Endothelial cell of umbilical vein (primary cell): ENCODE measurements at regions not wholly inside any gene's neighbourhood (a gene's known extent, or its start where the extent isn't known, plus 50 kb on each side); places are given as distances from the start of the nearest gene placed in this dataset.

ENCODE experiments used
- BruUV-seq: library from RNA; stranded (reverse); fragments of 400-500 nt; replicated peaks from 2 replicates; lab custom pipeline; 2021; lab: Mats Ljungman, UMichigan
- CTCF ChIA-PET: fragments of 300-600, 350-600 bp; sonication (Branson Sonifier 250); formaldehyde crosslinking; loops from one replicate; lab custom pipeline; 2021; ENCODE audit warnings: antibody characterized with exemption, inconsistent platforms; lab: Charles Lee
- POLR2A ChIA-PET: fragments of 300-600, 350-600 bp; sonication (Branson Sonifier 250); formaldehyde crosslinking; loops from one replicate; lab custom pipeline; 2021; ENCODE audit warnings: antibody characterized with exemption, inconsistent platforms; lab: Charles Lee
- DNase-seq: peaks from one replicate; pipeline ENCODE4 v3.0.0-alpha.2; 2011; ENCODE audit warnings: low read depth, low spot score
- FAIRE-seq: peaks from 2 replicates; lab custom pipeline; 2011; peaks lifted over from hg19 to GRCh38; lab: Jason Lieb, UNC
- H2AFZ ChIP-seq: 2 replicates; pipeline ENCODE4 v1.6.0; 2012; ENCODE audit warnings: low read depth, low read length, control low read depth, inconsistent platforms
- H3K27ac ChIP-seq: 2 replicates; pipeline ENCODE4 v1.5.1; 2011; ENCODE audit warnings: low read depth, mild to moderate bottlenecking, control low read depth, low read length, moderate library complexity; ENCODE audit not compliant: insufficient read depth
- H3K27me3 ChIP-seq, 2 experiments: 2 replicates each; pipeline versions ENCODE4 v1.6.0 to v1.6.1; 2011; ENCODE audit warnings: low read length in 2 of 2, mixed read lengths in 1 of 2; ENCODE audit not compliant: control insufficient read depth in 2 of 2, insufficient read depth in 2 of 2
- H3K36me3 ChIP-seq, 2 experiments: 2 replicates in 1 of 2; 3 replicates in 1 of 2; pipeline ENCODE4 v1.5.1; 2011; ENCODE audit warnings: low read length in 2 of 2, mild to moderate bottlenecking in 1 of 2, moderate library complexity in 1 of 2; ENCODE audit not compliant: control insufficient read depth in 2 of 2, insufficient read depth in 2 of 2; ENCODE audit errors: extremely low read depth in 1 of 2
- H3K4me1 ChIP-seq: 3 replicates; pipeline ENCODE4 v1.5.1; 2011; ENCODE audit warnings: mild to moderate bottlenecking, low read length; ENCODE audit not compliant: control insufficient read depth, insufficient read depth; ENCODE audit errors: extremely low read depth
- H3K4me2 ChIP-seq: 2 replicates; pipeline ENCODE4 v1.6.1; 2011; ENCODE audit warnings: low read length, control low read depth, mixed read lengths; ENCODE audit not compliant: insufficient read depth
- H3K4me3 ChIP-seq, 3 experiments: fragments of 200-600 bp in 1 of 3; sonication (generic), shearing (Covaris generic) in 1 of 3; replicated peaks in 1 of 3; 2 replicates each; pipeline ENCODE4 v1.5.1; 2011 to 2016; ENCODE audit warnings: control low read depth in 3 of 3, low read length in 3 of 3, mild to moderate bottlenecking in 2 of 3, inconsistent platforms in 1 of 3, low read depth in 1 of 3, moderate library complexity in 1 of 3; ENCODE audit not compliant: insufficient read depth in 1 of 3
- H3K79me2 ChIP-seq: 2 replicates; pipeline ENCODE4 v1.6.0; 2012; ENCODE audit warnings: low read length, inconsistent platforms; ENCODE audit not compliant: control insufficient read depth, insufficient read depth
- H3K9ac ChIP-seq: replicated peaks from 2 replicates; pipeline ENCODE3; 2011; ENCODE audit warnings: low read length, control low read depth; ENCODE audit not compliant: insufficient read depth; ENCODE audit errors: extremely low read depth
- H3K9me1 ChIP-seq: replicated peaks from 3 replicates; pipeline ENCODE4 v1.6.0; 2011; ENCODE audit warnings: mild to moderate bottlenecking, low read length; ENCODE audit not compliant: control insufficient read depth, insufficient read depth; ENCODE audit errors: extremely low read depth
- H3K9me3 ChIP-seq: replicated peaks from 2 replicates; pipeline ENCODE4 v1.5.1; 2012; ENCODE audit warnings: low read length, inconsistent platforms; ENCODE audit not compliant: control insufficient read depth, insufficient read depth
- H4K20me1 ChIP-seq: replicated peaks from 2 replicates; pipeline ENCODE3; 2011; ENCODE audit warnings: mild to moderate bottlenecking, low read length; ENCODE audit not compliant: control insufficient read depth, insufficient read depth; ENCODE audit errors: extremely low read depth
- EZH2 ChIP-seq: IDR thresholded peaks from 2 replicates; pipeline ENCODE4 v1.6.1; 2012; ENCODE audit warnings: borderline replicate concordance, low read depth, mild to moderate bottlenecking, moderate library complexity, low read length, inconsistent platforms; ENCODE audit not compliant: severe bottlenecking
- FOS ChIP-seq: IDR thresholded peaks from 2 replicates; pipeline ENCODE4 v1.6.1; 2011; ENCODE audit warnings: mild to moderate bottlenecking, low read length, moderate library complexity, borderline replicate concordance; ENCODE audit not compliant: insufficient read depth
- GATA2 ChIP-seq: IDR thresholded peaks from 2 replicates; pipeline ENCODE4 v1.7.0; 2011; ENCODE audit warnings: low read depth, mild to moderate bottlenecking, moderate library complexity, mixed read lengths, low read length; ENCODE audit not compliant: insufficient read length, insufficient read depth
- JUN ChIP-seq: IDR thresholded peaks from 2 replicates; pipeline ENCODE4 v1.6.1; 2011; ENCODE audit warnings: borderline replicate concordance, low read depth; ENCODE audit not compliant: insufficient read length, insufficient read depth
- MYC ChIP-seq: IDR thresholded peaks from one replicate; pipeline ENCODE4 v1.6.1; 2011; ENCODE audit warnings: mild to moderate bottlenecking, low read depth, low read length
- POLR2A ChIP-seq: IDR thresholded peaks from 2 replicates; pipeline ENCODE4 v1.6.1; 2012; ENCODE audit warnings: low read depth, mild to moderate bottlenecking, control low read depth, low read length
- POLR2AphosphoS5 ChIP-seq: IDR thresholded peaks from 2 replicates; pipeline ENCODE4 v1.6.1; 2012; ENCODE audit warnings: low read depth, mild to moderate bottlenecking, control low read depth, low read length, moderate library complexity; ENCODE audit not compliant: insufficient read depth
- dilution Hi-C: fragments of 300-500 bp; cut with MboI; formaldehyde crosslinking; loops from one replicate; pipeline ENCODE4 v1.15.0; 2019; ENCODE audit warnings: low sequenced_read_pairs; ENCODE audit not compliant: extremely low pct_ligation_motif_present
- intact Hi-C: fragments of 100-400 bp; cut with micrococcal nuclease; formaldehyde crosslinking; loops from one replicate; pipeline ENCODE4 v1.10.0; 2022
- TF ChIP-seq, protein P1 (sequence below), 2 donors: IDR thresholded peaks; 1 replicate in 1 of 2; 2 replicates in 1 of 2; pipeline ENCODE4 v1.5.1; 2011; ENCODE audit warnings: low read length in 2 of 2, mild to moderate bottlenecking in 2 of 2, moderate library complexity in 2 of 2, control low read depth in 1 of 2, inconsistent platforms in 1 of 2, low read depth in 1 of 2; ENCODE audit not compliant: insufficient read depth in 1 of 2; ENCODE audit errors: extremely low read depth in 1 of 2
- TF ChIP-seq, protein P2 (sequence below): IDR thresholded peaks from 2 replicates; pipeline ENCODE4 v1.6.1; 2011; ENCODE audit not compliant: insufficient read depth, insufficient read length

GRCh38 chr7:109125001-109125400, 555.3 kb downstream of the DNAJB9 start:
- Histone ChIP-seq H4K20me1 (no peaks in the 10 kb centered on the region), H3K9me1 (no peaks in the 10 kb centered on the region), H3K4me1 (no peaks in the 10 kb centered on the region), H3K9me3 (no peaks in the 10 kb centered on the region), H3K79me2 (no peaks in the 10 kb centered on the region), H3K36me3 (no peaks in the 10 kb centered on the region), H3K27me3 (no peaks in the 10 kb centered on the region), H3K4me2 (no peak overlapping the region), H3K4me3 (no peak overlapping the region), H2AFZ (no peak overlapping the region), H3K9ac (no peak overlapping the region), H3K27ac (no peak overlapping the region)
- intact Hi-C loops (no loop called here), dilution Hi-C loops (no loop called here)
- DNase-seq, result no peak
- POLR2A ChIA-PET, result no interaction called here
- TF ChIP-seq POLR2A (no peak), MYC (no peak), POLR2AphosphoS5 (no peak), GATA2 (no peak), JUN (no peak), FOS (no peak), EZH2 (no peak)
- TF ChIP-seq, protein P1, sequence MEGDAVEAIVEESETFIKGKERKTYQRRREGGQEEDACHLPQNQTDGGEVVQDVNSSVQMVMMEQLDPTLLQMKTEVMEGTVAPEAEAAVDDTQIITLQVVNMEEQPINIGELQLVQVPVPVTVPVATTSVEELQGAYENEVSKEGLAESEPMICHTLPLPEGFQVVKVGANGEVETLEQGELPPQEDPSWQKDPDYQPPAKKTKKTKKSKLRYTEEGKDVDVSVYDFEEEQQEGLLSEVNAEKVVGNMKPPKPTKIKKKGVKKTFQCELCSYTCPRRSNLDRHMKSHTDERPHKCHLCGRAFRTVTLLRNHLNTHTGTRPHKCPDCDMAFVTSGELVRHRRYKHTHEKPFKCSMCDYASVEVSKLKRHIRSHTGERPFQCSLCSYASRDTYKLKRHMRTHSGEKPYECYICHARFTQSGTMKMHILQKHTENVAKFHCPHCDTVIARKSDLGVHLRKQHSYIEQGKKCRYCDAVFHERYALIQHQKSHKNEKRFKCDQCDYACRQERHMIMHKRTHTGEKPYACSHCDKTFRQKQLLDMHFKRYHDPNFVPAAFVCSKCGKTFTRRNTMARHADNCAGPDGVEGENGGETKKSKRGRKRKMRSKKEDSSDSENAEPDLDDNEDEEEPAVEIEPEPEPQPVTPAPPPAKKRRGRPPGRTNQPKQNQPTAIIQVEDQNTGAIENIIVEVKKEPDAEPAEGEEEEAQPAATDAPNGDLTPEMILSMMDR (IDR thresholded peaks at IDR 0.05; ENCODE audit: extremely low read depth in 1 of 2, insufficient read depth in 1 of 2, low read depth in 1 of 2, low read length in 2 of 2), result no peak
- TF ChIP-seq, protein P2, sequence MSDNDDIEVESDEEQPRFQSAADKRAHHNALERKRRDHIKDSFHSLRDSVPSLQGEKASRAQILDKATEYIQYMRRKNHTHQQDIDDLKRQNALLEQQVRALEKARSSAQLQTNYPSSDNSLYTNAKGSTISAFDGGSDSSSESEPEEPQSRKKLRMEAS, result no peak
- no peak for FAIRE-seq
- no TSS peak for BruUV-seq
- CTCF ChIA-PET, result no interaction called here
